ENCODE measurements at regions not wholly inside any gene's neighbourhood (a gene's known extent, or its start where the extent isn't known, plus 50 kb on each side); places are given as distances from the start of the nearest gene placed in this dataset.

GRCh38 chrX:118181030-118181429 lies 64.4 kb upstream of the KLHL13 start:
- DNase-seq (ENCODE audit: low read depth), result peak; percentile 63
- no peak overlapping the region for H3K4me3 ChIP-seq (ENCODE audit: low read length)
- TF ChIP-seq, protein P1, sequence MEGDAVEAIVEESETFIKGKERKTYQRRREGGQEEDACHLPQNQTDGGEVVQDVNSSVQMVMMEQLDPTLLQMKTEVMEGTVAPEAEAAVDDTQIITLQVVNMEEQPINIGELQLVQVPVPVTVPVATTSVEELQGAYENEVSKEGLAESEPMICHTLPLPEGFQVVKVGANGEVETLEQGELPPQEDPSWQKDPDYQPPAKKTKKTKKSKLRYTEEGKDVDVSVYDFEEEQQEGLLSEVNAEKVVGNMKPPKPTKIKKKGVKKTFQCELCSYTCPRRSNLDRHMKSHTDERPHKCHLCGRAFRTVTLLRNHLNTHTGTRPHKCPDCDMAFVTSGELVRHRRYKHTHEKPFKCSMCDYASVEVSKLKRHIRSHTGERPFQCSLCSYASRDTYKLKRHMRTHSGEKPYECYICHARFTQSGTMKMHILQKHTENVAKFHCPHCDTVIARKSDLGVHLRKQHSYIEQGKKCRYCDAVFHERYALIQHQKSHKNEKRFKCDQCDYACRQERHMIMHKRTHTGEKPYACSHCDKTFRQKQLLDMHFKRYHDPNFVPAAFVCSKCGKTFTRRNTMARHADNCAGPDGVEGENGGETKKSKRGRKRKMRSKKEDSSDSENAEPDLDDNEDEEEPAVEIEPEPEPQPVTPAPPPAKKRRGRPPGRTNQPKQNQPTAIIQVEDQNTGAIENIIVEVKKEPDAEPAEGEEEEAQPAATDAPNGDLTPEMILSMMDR (IDR thresholded peaks at IDR 0.05; ENCODE audit: insufficient read depth, low read depth, low read length, missing control alignments), result no peak

GRCh38 chrX:118182025-118182424 lies 65.4 kb upstream of the KLHL13 start:
- no peak for DNase-seq (ENCODE audit: low read depth)
- no peak overlapping the region for H3K4me3 ChIP-seq (ENCODE audit: low read length)
- TF ChIP-seq, protein P1 (IDR thresholded peaks at IDR 0.05; ENCODE audit: insufficient read depth, low read depth, low read length, missing control alignments), result no peak

GRCh38 chrX:118182681-118183080 lies 66.1 kb upstream of the KLHL13 start:
- no peak overlapping the region for H3K4me3 ChIP-seq (ENCODE audit: low read length)
- TF ChIP-seq, protein P1 (IDR thresholded peaks at IDR 0.05; ENCODE audit: insufficient read depth, low read depth, low read length, missing control alignments), result no peak
- DNase-seq (ENCODE audit: low read depth), result no peak

DNA sequence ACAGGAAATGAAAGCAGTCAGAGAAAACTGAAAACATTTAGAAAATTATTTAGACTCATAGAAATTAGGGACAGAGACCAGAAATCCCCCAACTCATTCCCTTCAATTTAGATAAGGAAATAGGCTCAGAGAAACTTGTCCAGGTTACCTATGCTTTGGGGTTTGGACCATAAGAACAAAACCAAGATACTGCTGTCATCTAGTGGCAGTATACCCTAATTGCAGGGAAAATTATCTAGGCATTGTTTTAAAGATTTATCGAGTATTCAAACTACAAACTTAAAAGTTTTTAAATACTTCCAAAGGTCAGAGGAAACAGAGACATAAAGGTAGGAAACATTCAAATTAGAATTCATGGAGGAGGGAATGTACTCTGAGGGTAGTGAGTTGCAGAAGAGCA lies 67.0 kb upstream of the KLHL13 start:
- H3K4me3 ChIP-seq (ENCODE audit: low read length), result no peak overlapping the region
- TF ChIP-seq, protein P1 (IDR thresholded peaks at IDR 0.05; ENCODE audit: insufficient read depth, low read depth, low read length, missing control alignments), result no peak
- DNase-seq (ENCODE audit: low read depth), result no peak

- peak; percentile 14 for DNase-seq (ENCODE audit: low read depth)
- H3K4me3 ChIP-seq (ENCODE audit: low read length), result no peak overlapping the region
- TF ChIP-seq, protein P1 (IDR thresholded peaks at IDR 0.05; ENCODE audit: insufficient read depth, low read depth, low read length, missing control alignments), result no peak
Observed at GRCh38 chrX:118187100-118187499, 70.5 kb upstream of the KLHL13 start.

GRCh38 chrX:118189000-118189399 lies 72.4 kb upstream of the KLHL13 start:
- TF ChIP-seq, protein P1 (IDR thresholded peaks at IDR 0.05; ENCODE audit: insufficient read depth, low read depth, low read length, missing control alignments), result no peak
- no peak overlapping the region for H3K4me3 ChIP-seq (ENCODE audit: low read length)
- DNase-seq (ENCODE audit: low read depth), result no peak

DNA sequence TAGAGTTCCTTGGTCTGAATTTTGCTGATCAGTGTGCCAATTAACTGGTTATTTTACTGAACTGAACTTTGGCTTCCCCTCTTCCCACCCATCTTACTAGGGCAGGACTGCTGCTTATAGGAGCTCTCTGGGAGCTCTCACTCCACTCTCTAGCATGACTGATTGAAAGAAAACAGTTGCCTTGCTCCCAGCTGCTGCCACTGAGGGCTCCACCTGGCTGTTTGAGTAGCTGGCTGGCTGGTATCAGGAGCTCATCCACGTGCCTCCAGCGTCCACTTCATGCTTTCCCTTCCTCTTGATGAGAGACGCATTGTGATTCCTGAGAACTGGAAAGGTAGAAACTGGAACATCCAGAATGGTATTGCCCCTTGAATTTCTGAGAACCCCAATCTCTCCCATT lies 73.0 kb upstream of the KLHL13 start:
- TF ChIP-seq, protein P1 (IDR thresholded peaks at IDR 0.05; ENCODE audit: insufficient read depth, low read depth, low read length, missing control alignments), result no peak
- no peak for DNase-seq (ENCODE audit: low read depth)
- H3K4me3 ChIP-seq (ENCODE audit: low read length), result no peak overlapping the region
